HG02852 (cell line): ENCODE measurements at regions not wholly inside any gene's neighbourhood (a gene's known extent, or its start where the extent isn't known, plus 50 kb on each side); places are given as distances from the start of the nearest gene placed in this dataset.

Source experiments
- ATAC-seq: cut with Tn5 transposase; IDR thresholded peaks from one replicate; pipeline ENCODE4 v1.9.1; 2021; ENCODE audit warnings: mild to moderate bottlenecking, moderate library complexity; ENCODE audit not compliant: unreplicated experiment

- ATAC-seq: no peak
Measured at GRCh38 chr2:144217853-144218633, 301.9 kb downstream of the ZEB2 start.

- ATAC-seq: peak; percentile 61
Measured at GRCh38 chr2:144215701-144216675, 303.9 kb downstream of the ZEB2 start.

- ATAC-seq: no peak
Measured at GRCh38 chr2:144215207-144215606, 304.7 kb downstream of the ZEB2 start.

GRCh38 chr2:144213797-144214196 is 306.1 kb downstream of the ZEB2 start:
- ATAC-seq: peak; percentile 83

GRCh38 chr2:144211826-144212225 is 308.1 kb downstream of the ZEB2 start:
- ATAC-seq: no peak

GRCh38 chr2:144211065-144211464 is 308.9 kb downstream of the ZEB2 start:
- no peak for ATAC-seq

GRCh38 chr2:144210076-144210475 is 309.8 kb downstream of the ZEB2 start:
- no peak for ATAC-seq

- ATAC-seq: no peak
Measured at GRCh38 chr2:144208924-144209323, 311.0 kb downstream of the ZEB2 start.

GRCh38 chr2:144206019-144206418 is 313.9 kb downstream of the ZEB2 start:
- no peak for ATAC-seq

GRCh38 chr2:144201868-144202468 is 318.0 kb downstream of the ZEB2 start:
- ATAC-seq: no peak

GRCh38 chr2:144201126-144201525 is 318.8 kb downstream of the ZEB2 start:
- no peak for ATAC-seq

- ATAC-seq: no peak
Measured at GRCh38 chr2:144198116-144198515, 321.8 kb downstream of the ZEB2 start.

- no peak for ATAC-seq
Measured at GRCh38 chr2:144194326-144195071, 325.4 kb downstream of the ZEB2 start.

GRCh38 chr2:144190908-144191605 is 328.9 kb downstream of the ZEB2 start:
- no peak for ATAC-seq

GRCh38 chr2:144183727-144184126 is 336.2 kb downstream of the ZEB2 start:
- peak; percentile 99 for ATAC-seq

- ATAC-seq: no peak
Measured at GRCh38 chr2:144181001-144181400, 338.9 kb downstream of the ZEB2 start.

GRCh38 chr2:144180131-144180530 is 339.8 kb downstream of the ZEB2 start:
- no peak for ATAC-seq

GRCh38 chr2:144170179-144170578 is 349.7 kb downstream of the ZEB2 start:
- ATAC-seq: no peak

GRCh38 chr2:144166743-144167142 is 353.2 kb downstream of the ZEB2 start:
- no peak for ATAC-seq

- no peak for ATAC-seq
Measured at GRCh38 chr2:144165599-144166250, 354.2 kb downstream of the ZEB2 start.
